ENCODE measurements at regions not wholly inside any gene's neighbourhood (a gene's known extent, or its start where the extent isn't known, plus 50 kb on each side); places are given as distances from the start of the nearest gene placed in this dataset.
A peak's percentile ranks its signal among the peaks of the same experiment; 100 is the strongest.

- H3K9ac ChIP-seq (ENCODE audit: insufficient read depth, low read length, poor library complexity, severe bottlenecking), result no peak overlapping the region
- intact Hi-C loops (cut with micrococcal nuclease), result loop anchor here (5.0 to 10.0 kb wide), 6 partner anchors 46 to 91 kb away; no protein-coding TSS in a partner anchor
- no peak overlapping the region for H3K4me3 ChIP-seq (replicated peaks in 1 of 3; ENCODE audit: low read depth in 2 of 3, low read length in 3 of 3)
- Mint-ChIP-seq H3K27ac (peak overlapping the region in 6 of 7 donors; percentile 33 to 88 (median 80)), H3K9me3 (peaks cover 0 to 7% (median 3%) of the 10 kb centered on the region in 7 donors), H3K27me3 (ENCODE audit: low read depth in 3 of 3) (peaks cover 0 to 3% (median 2%) of the 10 kb centered on the region in 3 donors), H3K4me3 (no peak overlapping the region), H3K36me3 (peaks cover 1 to 2% of the 10 kb centered on the region in 2 donors), H3K4me1 (peaks cover 29% of the 10 kb centered on the region)
- WGBS (ENCODE audit: insufficient coverage), result no CpG with 5 or more reads among the region's 2 CpGs
- peak overlapping the region in 1 of 2 donors; percentile 62 for H3K27ac ChIP-seq (ENCODE audit: low read depth in 1 of 2, low read length in 2 of 2)
- no peaks in the 10 kb centered on the region for H3K27me3 ChIP-seq (ENCODE audit: control insufficient read depth in 2 of 2, insufficient read depth in 2 of 2, low read length in 2 of 2)
- peak; percentile 76 to 93 (median 89) for DNase-seq
- H3K4me2 ChIP-seq (replicated peaks; ENCODE audit: extremely low read depth, low read length, poor library complexity, severe bottlenecking), result peak overlapping the region; percentile 18
- H3K79me2 ChIP-seq (ENCODE audit: insufficient read depth, low read length), result no peaks in the 10 kb centered on the region
- H3K36me3 ChIP-seq (replicated peaks in 1 of 2; ENCODE audit: control insufficient read depth in 1 of 2, insufficient read depth in 2 of 2, low read length in 2 of 2), result no peaks in the 10 kb centered on the region
- peaks cover 0 to 3% of the 10 kb centered on the region in 2 donors for H3K9me3 ChIP-seq (replicated peaks in 1 of 2; ENCODE audit: control insufficient read depth in 1 of 2, insufficient read depth in 1 of 2, low read length in 2 of 2)
- H2AFZ ChIP-seq (ENCODE audit: insufficient read depth, low read depth, low read length, poor library complexity, severe bottlenecking), result no peak overlapping the region
- TF ChIP-seq CTCF (IDR thresholded peaks at IDR 0.05), result no peak
- H3K4me1 ChIP-seq (ENCODE audit: control insufficient read depth in 1 of 2, insufficient read depth in 2 of 2, low read length in 2 of 2), result peaks cover 14 to 21% of the 10 kb centered on the region in 2 donors
- no peaks in the 10 kb centered on the region for H4K20me1 ChIP-seq (ENCODE audit: insufficient read depth, low read length)
These were observed 123.8 kb upstream of the TMEM170B start for GRCh38 chr6:11413728-11414127.

- Histone ChIP-seq H3K9ac (ENCODE audit: insufficient read depth, low read length, poor library complexity, severe bottlenecking) (no peak overlapping the region), H3K4me2 (replicated peaks; ENCODE audit: extremely low read depth, low read length, poor library complexity, severe bottlenecking) (no peak overlapping the region), H3K36me3 (replicated peaks in 1 of 2; ENCODE audit: control insufficient read depth in 1 of 2, insufficient read depth in 2 of 2, low read length in 2 of 2) (no peaks in the 10 kb centered on the region), H4K20me1 (ENCODE audit: insufficient read depth, low read length) (no peaks in the 10 kb centered on the region), H3K79me2 (ENCODE audit: insufficient read depth, low read length) (no peaks in the 10 kb centered on the region), H3K4me1 (ENCODE audit: control insufficient read depth in 1 of 2, insufficient read depth in 2 of 2, low read length in 2 of 2) (peaks cover 14 to 21% of the 10 kb centered on the region in 2 donors), H2AFZ (ENCODE audit: insufficient read depth, low read depth, low read length, poor library complexity, severe bottlenecking) (no peak overlapping the region), H3K27me3 (ENCODE audit: control insufficient read depth in 2 of 2, insufficient read depth in 2 of 2, low read length in 2 of 2) (no peaks in the 10 kb centered on the region), H3K27ac (ENCODE audit: low read depth in 1 of 2, low read length in 2 of 2) (peak overlapping the region in 1 of 2 donors; percentile 62), H3K9me3 (replicated peaks in 1 of 2; ENCODE audit: control insufficient read depth in 1 of 2, insufficient read depth in 1 of 2, low read length in 2 of 2) (peaks cover 0 to 3% of the 10 kb centered on the region in 2 donors), H3K4me3 (replicated peaks in 1 of 3; ENCODE audit: low read depth in 2 of 3, low read length in 3 of 3) (no peak overlapping the region)
- Mint-ChIP-seq H3K4me1 (peaks cover 30% of the 10 kb centered on the region), H3K9me3 (peaks cover 0 to 7% (median 3%) of the 10 kb centered on the region in 7 donors), H3K36me3 (peaks cover 1 to 2% of the 10 kb centered on the region in 2 donors), H3K27ac (peak overlapping the region; percentile 33 to 88 (median 75)), H3K27me3 (ENCODE audit: low read depth in 3 of 3) (peaks cover 0 to 3% (median 2%) of the 10 kb centered on the region in 3 donors), H3K4me3 (no peak overlapping the region)
- DNase-seq, result peak in 1 of 3 donors; percentile 26
- 75% methylated on average over 4 of the region's 6 CpGs for WGBS (ENCODE audit: insufficient coverage)
- intact Hi-C loops (cut with micrococcal nuclease), result loop anchor here (5.0 to 10.0 kb wide), 6 partner anchors 46 to 91 kb away; no protein-coding TSS in a partner anchor
- peak; percentile 15 for TF ChIP-seq CTCF (IDR thresholded peaks at IDR 0.05)
These were observed 124.3 kb upstream of the TMEM170B start for GRCh38 chr6:11413117-11413687.
